Activated naive CD4-positive, alpha-beta T cell treated with anti-CD3 and anti-CD28 coated beads for 36 hours (primary cell): ENCODE measurements at regions not wholly inside any gene's neighbourhood (a gene's known extent, or its start where the extent isn't known, plus 50 kb on each side); places are given as distances from the start of the nearest gene placed in this dataset.
"Not testable (repeated sequence)": the region's sequence is repeated elsewhere in the genome, so short reads cannot be mapped to it uniquely, and the experiment has no call there.

Experiments used
- CTCF ChIA-PET: fragments of 350-600 bp; sonication (Branson Sonifier 250); formaldehyde crosslinking; loops from one replicate; lab custom pipeline; 2021; ENCODE audit warnings: antibody characterized with exemption; lab: Charles Lee
- DNase-seq: peaks from one replicate; pipeline ENCODE4 v3.0.0-alpha.2; 2020
- H3K27ac Mint-ChIP-seq: one replicate; pipeline ENCODE4 v1.8.0; 2021; ENCODE audit warnings: mild to moderate bottlenecking, mixed read lengths
- H3K27me3 Mint-ChIP-seq: one replicate; pipeline ENCODE4 v1.8.0; 2021; ENCODE audit warnings: low read depth, mixed read lengths
- H3K36me3 Mint-ChIP-seq: one replicate; pipeline ENCODE4 v1.8.0; 2021; ENCODE audit warnings: low read depth, mixed read lengths
- H3K4me1 Mint-ChIP-seq: one replicate; pipeline ENCODE4 v1.8.0; 2021; ENCODE audit warnings: low read depth, mixed read lengths
- H3K4me3 Mint-ChIP-seq: one replicate; pipeline ENCODE4 v1.8.0; 2021; ENCODE audit warnings: mild to moderate bottlenecking, moderate library complexity, mixed read lengths
- H3K9me3 Mint-ChIP-seq: one replicate; pipeline ENCODE4 v1.8.0; 2021; ENCODE audit warnings: mixed read lengths
- intact Hi-C: fragments of 100-400 bp; cut with micrococcal nuclease; formaldehyde crosslinking; loops from one replicate; pipeline ENCODE4 v1.15.1; 2023

GRCh38 chr10:65670087-65670486 is 1255.7 kb upstream of the LRRTM3 start:
- peaks cover 5% of the 10 kb centered on the region for H3K9me3 Mint-ChIP-seq
- no peak overlapping the region for H3K27ac Mint-ChIP-seq
- no peaks in the 10 kb centered on the region for H3K27me3 Mint-ChIP-seq
- DNase-seq, result no peak
- no peaks in the 10 kb centered on the region for H3K4me1 Mint-ChIP-seq
- intact Hi-C loops, result no loop called here
- no peak overlapping the region for H3K4me3 Mint-ChIP-seq
- CTCF ChIA-PET, result no interaction called here
- H3K36me3 Mint-ChIP-seq, result no peaks in the 10 kb centered on the region

GRCh38 chr10:65670596-65670995 is 1255.2 kb upstream of the LRRTM3 start:
- CTCF ChIA-PET, result not testable (repeated sequence)

GRCh38 chr10:65675236-65675635 is 1250.6 kb upstream of the LRRTM3 start:
- Mint-ChIP-seq H3K36me3 (no peaks in the 10 kb centered on the region), H3K4me1 (no peaks in the 10 kb centered on the region), H3K27me3 (no peaks in the 10 kb centered on the region), H3K9me3 (peaks cover 6% of the 10 kb centered on the region), H3K4me3 (no peak overlapping the region), H3K27ac (no peak overlapping the region)
- CTCF ChIA-PET, result no interaction called here
- DNase-seq, result no peak
- intact Hi-C loops, result no loop called here

More at GRCh38 chr10:65670596-65670995, 1255.2 kb upstream of the LRRTM3 start:
- H3K4me3 Mint-ChIP-seq, H3K27ac Mint-ChIP-seq, H3K4me1 Mint-ChIP-seq, H3K9me3 Mint-ChIP-seq, DNase-seq, H3K27me3 Mint-ChIP-seq, H3K36me3 Mint-ChIP-seq, intact Hi-C loops: not testable (repeated sequence)

GRCh38 chr10:65684896-65685295 is 1240.9 kb upstream of the LRRTM3 start:
- H3K4me1 Mint-ChIP-seq, result no peaks in the 10 kb centered on the region
- DNase-seq, result no peak
- H3K27me3 Mint-ChIP-seq, result no peaks in the 10 kb centered on the region
- CTCF ChIA-PET, result no interaction called here
- no peaks in the 10 kb centered on the region for H3K9me3 Mint-ChIP-seq
- H3K36me3 Mint-ChIP-seq, result no peaks in the 10 kb centered on the region
- H3K4me3 Mint-ChIP-seq, result no peak overlapping the region
- intact Hi-C loops, result no loop called here
- H3K27ac Mint-ChIP-seq, result no peak overlapping the region

- CTCF ChIA-PET, result no interaction called here
- no peak for DNase-seq
- no peaks in the 10 kb centered on the region for H3K36me3 Mint-ChIP-seq
- no peak overlapping the region for H3K4me3 Mint-ChIP-seq
- no peaks in the 10 kb centered on the region for H3K4me1 Mint-ChIP-seq
- intact Hi-C loops, result no loop called here
- H3K27me3 Mint-ChIP-seq, result no peaks in the 10 kb centered on the region
- H3K9me3 Mint-ChIP-seq, result peaks cover 5% of the 10 kb centered on the region
- no peak overlapping the region for H3K27ac Mint-ChIP-seq
Measured at GRCh38 chr10:65701168-65701776, 1224.6 kb upstream of the LRRTM3 start.

- Mint-ChIP-seq H3K27ac (no peak overlapping the region), H3K4me1 (no peaks in the 10 kb centered on the region), H3K27me3 (no peaks in the 10 kb centered on the region), H3K9me3 (peaks cover 9% of the 10 kb centered on the region), H3K4me3 (no peak overlapping the region), H3K36me3 (no peaks in the 10 kb centered on the region)
- CTCF ChIA-PET, result no interaction called here
- intact Hi-C loops, result no loop called here
- DNase-seq, result no peak
Measured at GRCh38 chr10:65708057-65708456, 1217.8 kb upstream of the LRRTM3 start.

GRCh38 chr10:65710306-65710705 is 1215.5 kb upstream of the LRRTM3 start:
- CTCF ChIA-PET, result no interaction called here
- peaks cover 12% of the 10 kb centered on the region for H3K9me3 Mint-ChIP-seq
- intact Hi-C loops, result no loop called here
- H3K36me3 Mint-ChIP-seq, result no peaks in the 10 kb centered on the region
- no peaks in the 10 kb centered on the region for H3K27me3 Mint-ChIP-seq
- H3K4me3 Mint-ChIP-seq, result no peak overlapping the region
- no peaks in the 10 kb centered on the region for H3K4me1 Mint-ChIP-seq
- H3K27ac Mint-ChIP-seq, result no peak overlapping the region
- no peak for DNase-seq

- CTCF ChIA-PET, result no interaction called here
- no peak overlapping the region for H3K27ac Mint-ChIP-seq
- H3K36me3 Mint-ChIP-seq, result no peaks in the 10 kb centered on the region
Measured at GRCh38 chr10:65719790-65720189, 1206.0 kb upstream of the LRRTM3 start.

GRCh38 chr10:65720901-65721300 is 1204.9 kb upstream of the LRRTM3 start:
- H3K9me3 Mint-ChIP-seq, result no peaks in the 10 kb centered on the region
- no peak for DNase-seq
- no peak overlapping the region for H3K4me3 Mint-ChIP-seq
- H3K27ac Mint-ChIP-seq, result no peak overlapping the region
- H3K27me3 Mint-ChIP-seq, result no peaks in the 10 kb centered on the region
- no peaks in the 10 kb centered on the region for H3K36me3 Mint-ChIP-seq
- CTCF ChIA-PET, result no interaction called here
- intact Hi-C loops, result no loop called here
- no peaks in the 10 kb centered on the region for H3K4me1 Mint-ChIP-seq

More at GRCh38 chr10:65719790-65720189, 1206.0 kb upstream of the LRRTM3 start:
- intact Hi-C loops, result no loop called here
- Mint-ChIP-seq H3K9me3 (peaks cover 2% of the 10 kb centered on the region), H3K4me3 (no peak overlapping the region), H3K27me3 (no peaks in the 10 kb centered on the region), H3K4me1 (no peaks in the 10 kb centered on the region)
- DNase-seq, result no peak

GRCh38 chr10:65723525-65723924 is 1202.3 kb upstream of the LRRTM3 start:
- no peak overlapping the region for H3K4me3 Mint-ChIP-seq
- H3K4me1 Mint-ChIP-seq, result no peaks in the 10 kb centered on the region
- no peaks in the 10 kb centered on the region for H3K27me3 Mint-ChIP-seq
- H3K9me3 Mint-ChIP-seq, result no peaks in the 10 kb centered on the region
- H3K36me3 Mint-ChIP-seq, result no peaks in the 10 kb centered on the region
- intact Hi-C loops, result no loop called here
- no peak overlapping the region for H3K27ac Mint-ChIP-seq
- no peak for DNase-seq
- CTCF ChIA-PET, result no interaction called here

- intact Hi-C loops, result no loop called here
- Mint-ChIP-seq H3K36me3 (no peaks in the 10 kb centered on the region), H3K27me3 (no peaks in the 10 kb centered on the region), H3K27ac (no peak overlapping the region), H3K4me3 (no peak overlapping the region), H3K4me1 (no peaks in the 10 kb centered on the region), H3K9me3 (peaks cover 5% of the 10 kb centered on the region)
- CTCF ChIA-PET, result no interaction called here
- DNase-seq, result no peak
Measured at GRCh38 chr10:65735382-65735781, 1190.5 kb upstream of the LRRTM3 start.

GRCh38 chr10:65742906-65743305 is 1182.9 kb upstream of the LRRTM3 start:
- CTCF ChIA-PET, result no interaction called here

GRCh38 chr10:65751218-65751617 is 1174.6 kb upstream of the LRRTM3 start:
- DNase-seq, result no peak
- H3K36me3 Mint-ChIP-seq, result no peaks in the 10 kb centered on the region
- CTCF ChIA-PET, result no interaction called here
- H3K4me1 Mint-ChIP-seq, result no peaks in the 10 kb centered on the region
- intact Hi-C loops, result no loop called here
- H3K27me3 Mint-ChIP-seq, result no peaks in the 10 kb centered on the region
- no peaks in the 10 kb centered on the region for H3K9me3 Mint-ChIP-seq
- H3K27ac Mint-ChIP-seq, result no peak overlapping the region
- H3K4me3 Mint-ChIP-seq, result no peak overlapping the region

More at GRCh38 chr10:65742906-65743305, 1182.9 kb upstream of the LRRTM3 start:
- Mint-ChIP-seq H3K4me3 (no peak overlapping the region), H3K36me3 (no peaks in the 10 kb centered on the region), H3K27ac (no peak overlapping the region), H3K4me1 (no peaks in the 10 kb centered on the region), H3K27me3 (no peaks in the 10 kb centered on the region), H3K9me3 (peaks cover 2% of the 10 kb centered on the region)
- intact Hi-C loops, result no loop called here
- no peak for DNase-seq
